ENCODE measurements at regions not wholly inside any gene's neighbourhood (a gene's known extent, or its start where the extent isn't known, plus 50 kb on each side); places are given as distances from the start of the nearest gene placed in this dataset.
"Not testable (repeated sequence)": the region's sequence is repeated elsewhere in the genome, so short reads cannot be mapped to it uniquely, and the experiment has no call there.

- ATAC-seq (no peak), DNase-seq (ENCODE audit: low spot score) (no peak)
- intact Hi-C loops (cut with DNase I): no loop called here
These were observed 841.6 kb upstream of the AADAT start for GRCh38 chr4:170931321-170931720.

- DNase-seq (ENCODE audit: low spot score) (no peak), ATAC-seq (no peak)
These were observed 798.9 kb upstream of the AADAT start for GRCh38 chr4:170888660-170889059.

GRCh38 chr4:170887396-170887795 lies 797.6 kb upstream of the AADAT start:
- ATAC-seq (no peak), DNase-seq (ENCODE audit: low spot score) (no peak)
- intact Hi-C loops (cut with DNase I): no loop called here

More at GRCh38 chr4:170888660-170889059, 798.9 kb upstream of the AADAT start:
- intact Hi-C loops (cut with DNase I): no loop called here

- intact Hi-C loops (cut with DNase I): no loop called here
- no peak for ATAC-seq
- DNase-seq (ENCODE audit: low spot score): no peak
These were observed 795.3 kb upstream of the AADAT start for GRCh38 chr4:170884969-170885570.

DNA sequence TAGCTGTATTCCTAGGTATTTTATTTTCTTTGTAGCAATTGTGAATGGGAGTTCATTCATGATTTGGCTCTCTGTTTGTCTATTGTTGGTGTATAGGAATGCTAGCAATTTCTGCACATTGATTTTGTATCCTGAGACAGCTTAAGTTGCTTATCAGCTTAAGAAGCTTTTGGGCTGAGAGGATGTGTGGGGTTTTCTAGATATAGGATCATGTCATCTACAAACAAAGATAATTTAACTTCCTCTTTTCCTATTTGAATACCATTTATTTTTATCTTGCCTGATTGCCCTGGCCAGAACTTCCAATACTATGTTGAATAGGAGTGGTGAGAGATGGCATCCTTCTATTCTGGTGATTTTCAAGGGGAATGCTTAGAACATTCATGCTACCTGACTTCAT lies 791.9 kb upstream of the AADAT start:
- intact Hi-C loops (cut with DNase I): not testable (repeated sequence)

GRCh38 chr4:170875868-170876267 lies 786.1 kb upstream of the AADAT start:
- intact Hi-C loops (cut with DNase I): no loop called here
- ATAC-seq: no peak
- DNase-seq (ENCODE audit: low spot score): no peak

More for the DNA sequence above, 791.9 kb upstream of the AADAT start:
- ATAC-seq; DNase-seq (ENCODE audit: low spot score): not testable (repeated sequence)

- no peak for ATAC-seq
- intact Hi-C loops (cut with DNase I): no loop called here
These were observed 783.0 kb upstream of the AADAT start for GRCh38 chr4:170872794-170873193.

GRCh38 chr4:170868170-170868569 lies 778.4 kb upstream of the AADAT start:
- ATAC-seq (no peak), DNase-seq (ENCODE audit: low spot score) (no peak)
- intact Hi-C loops (cut with DNase I): no loop called here

More at GRCh38 chr4:170872794-170873193, 783.0 kb upstream of the AADAT start:
- no peak for DNase-seq (ENCODE audit: low spot score)

- DNase-seq (ENCODE audit: low spot score) (no peak), ATAC-seq (no peak)
- intact Hi-C loops (cut with DNase I): no loop called here
These were observed 764.3 kb upstream of the AADAT start for GRCh38 chr4:170854097-170854496.

- peak; percentile 56 for DNase-seq (ENCODE audit: low spot score)
- ATAC-seq: no peak
- intact Hi-C loops (cut with DNase I): no loop called here
These were observed 763.8 kb upstream of the AADAT start for GRCh38 chr4:170853422-170854021.

- no peak for DNase-seq (ENCODE audit: low spot score)
- no peak for ATAC-seq
- intact Hi-C loops (cut with DNase I): no loop called here
These were observed 760.2 kb upstream of the AADAT start for GRCh38 chr4:170849969-170850368.

DNA sequence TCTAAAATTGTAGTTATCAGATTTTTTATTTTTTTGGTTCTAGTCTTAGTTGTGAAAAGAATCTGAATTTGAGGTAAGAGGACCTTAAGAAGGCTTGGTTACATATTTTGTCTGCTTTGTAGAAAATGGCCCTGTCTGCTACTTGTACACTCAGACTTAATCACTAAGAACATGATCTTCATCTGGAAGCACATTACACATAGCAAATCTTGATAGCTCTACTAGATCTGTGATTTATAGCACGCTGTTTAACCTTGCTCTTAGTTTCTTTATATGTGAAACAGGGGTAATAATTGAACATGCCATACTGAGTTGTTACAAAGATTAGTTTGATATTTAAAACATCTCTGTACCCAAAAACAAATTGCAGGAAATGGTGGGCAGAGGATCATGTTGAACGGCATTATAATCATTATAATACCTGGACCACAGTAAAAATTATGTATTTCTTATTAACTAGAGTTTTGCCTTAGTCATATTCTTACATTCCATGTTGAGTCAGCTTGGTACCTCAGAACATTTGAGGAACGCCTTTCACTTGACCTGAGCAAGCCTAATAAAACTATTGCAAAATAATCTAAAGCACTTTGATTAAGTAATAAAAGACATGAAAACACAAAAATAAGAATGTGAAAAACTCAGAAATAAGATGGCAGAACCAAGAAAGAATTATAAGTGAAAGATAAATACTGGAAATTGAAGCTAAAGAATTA lies 738.0 kb upstream of the AADAT start:
- no peak for DNase-seq (ENCODE audit: low spot score)
- ATAC-seq: no peak
- intact Hi-C loops (cut with DNase I): no loop called here

GRCh38 chr4:170818786-170819185 lies 729.0 kb upstream of the AADAT start:
- no peak for ATAC-seq
- no peak for DNase-seq (ENCODE audit: low spot score)
- intact Hi-C loops (cut with DNase I): no loop called here

- intact Hi-C loops (cut with DNase I): no loop called here
- DNase-seq (ENCODE audit: low spot score): no peak
- ATAC-seq: no peak
These were observed 715.6 kb upstream of the AADAT start for GRCh38 chr4:170805352-170805751.

DNA sequence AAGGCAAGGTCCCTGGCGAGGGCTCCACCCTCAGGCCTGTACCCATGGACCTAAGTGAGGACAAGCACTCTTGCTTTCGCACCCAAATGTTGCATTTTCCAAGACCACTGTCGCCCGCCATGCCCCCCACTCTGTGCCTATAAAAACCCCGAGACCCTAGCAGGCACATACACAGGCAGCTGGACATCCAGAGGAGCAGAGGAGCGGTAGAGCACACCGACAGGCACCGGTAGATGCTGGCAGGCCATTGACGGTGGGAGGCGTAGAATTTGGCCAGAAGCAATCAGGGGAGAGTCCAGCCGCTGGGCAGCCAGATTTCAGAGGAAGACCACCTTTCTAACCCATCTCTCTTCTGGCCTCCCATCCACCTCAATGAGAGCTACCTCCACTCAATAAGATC lies 715.2 kb upstream of the AADAT start:
- no peak for DNase-seq (ENCODE audit: low spot score)
- no peak for ATAC-seq
- intact Hi-C loops (cut with DNase I): no loop called here

DNA sequence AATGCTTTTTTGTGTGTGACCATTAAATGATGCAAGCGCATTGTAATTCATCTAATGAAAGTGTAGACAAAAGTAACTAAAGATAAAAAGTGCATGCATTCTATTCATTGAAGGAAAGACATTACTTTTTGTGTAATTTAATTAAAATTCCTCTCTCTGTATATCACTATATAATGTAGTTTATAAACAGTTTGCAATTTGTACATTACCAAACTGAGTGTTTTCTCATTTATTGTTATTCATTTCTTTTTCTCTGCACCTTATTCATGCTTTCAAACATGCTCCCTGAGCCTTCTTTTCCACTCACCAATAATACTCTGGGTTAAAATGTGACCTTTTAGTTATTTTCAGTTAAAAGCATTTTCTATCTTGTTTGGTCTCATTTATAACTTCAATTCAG lies 713.7 kb upstream of the AADAT start:
- intact Hi-C loops (cut with DNase I): no loop called here
- ATAC-seq: no peak
- DNase-seq (ENCODE audit: low spot score): no peak

DNA sequence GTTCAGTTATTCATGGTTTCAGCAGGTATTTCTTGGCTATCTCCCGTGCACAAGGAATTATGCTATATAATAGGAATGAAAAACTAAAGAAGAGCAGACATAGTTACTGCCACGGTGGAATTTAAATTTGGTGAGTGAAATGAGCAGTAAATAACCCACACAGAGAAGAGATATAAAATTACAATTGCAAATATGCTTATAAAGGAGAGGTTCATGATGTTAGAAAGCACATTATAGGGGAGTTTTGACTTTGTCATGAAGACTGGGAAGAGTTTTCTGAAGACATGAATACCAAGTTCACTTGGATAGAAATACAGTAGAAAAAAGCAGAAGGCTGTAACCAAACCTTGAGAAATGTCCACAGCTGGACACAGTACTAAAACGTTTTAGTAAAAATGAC lies 712.0 kb upstream of the AADAT start:
- DNase-seq (ENCODE audit: low spot score) (no peak), ATAC-seq (no peak)
- intact Hi-C loops (cut with DNase I): no loop called here

DNA sequence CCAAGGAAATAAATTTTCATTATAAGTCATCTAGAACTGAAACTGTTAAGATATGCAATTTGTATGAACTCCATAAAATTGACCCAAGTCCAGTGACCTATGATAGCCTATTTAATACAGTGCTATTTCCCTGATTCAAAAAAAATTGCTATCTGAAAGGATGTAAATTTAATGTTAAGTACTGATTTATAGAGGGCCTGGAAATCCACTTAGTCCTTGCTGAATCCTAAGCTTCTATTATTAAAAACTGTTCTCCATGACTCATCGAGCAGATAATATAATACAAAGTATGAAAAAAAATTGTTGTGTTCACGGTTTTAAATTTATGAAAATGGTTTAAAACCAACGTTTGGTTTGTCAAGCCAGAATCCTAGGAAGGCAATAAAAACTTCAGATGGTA lies 704.8 kb upstream of the AADAT start:
- intact Hi-C loops (cut with DNase I): no loop called here
- ATAC-seq: no peak
- no peak for DNase-seq (ENCODE audit: low spot score)

- DNase-seq (ENCODE audit: low spot score); intact Hi-C loops (cut with DNase I); ATAC-seq: not testable (repeated sequence)
These were observed 698.8 kb upstream of the AADAT start for GRCh38 chr4:170788540-170789051.

- intact Hi-C loops (cut with DNase I): no loop called here
- ATAC-seq: no peak
- no peak for DNase-seq (ENCODE audit: low spot score)
These were observed 687.9 kb upstream of the AADAT start for GRCh38 chr4:170777663-170778062.

All from sciatic nerve (tissue), 2 donors.